ENCODE measurements at regions not wholly inside any gene's neighbourhood (a gene's known extent, or its start where the extent isn't known, plus 50 kb on each side); places are given as distances from the start of the nearest gene placed in this dataset.

GRCh38 chr14:24692382-24693352, 58.7 kb upstream of the GZMB start:
- CTCF ChIA-PET = interaction anchor here (0.6 to 1.9 kb wide), 5 partner anchors 13 to 212 kb away, joined by 3 to 7 read pairs (median 5); no protein-coding TSS in a partner anchor
- peak overlapping the region; percentile 73 for H3K27ac Mint-ChIP-seq
- H3K4me3 Mint-ChIP-seq = no peak overlapping the region
- peaks cover 3% of the 10 kb centered on the region for H3K27me3 Mint-ChIP-seq (ENCODE audit: low read depth)
- peaks cover 13% of the 10 kb centered on the region for H3K4me1 Mint-ChIP-seq (ENCODE audit: low read depth)
- DNase-seq = peak; percentile 55
- H3K36me3 Mint-ChIP-seq (ENCODE audit: low read depth) = no peaks in the 10 kb centered on the region
- intact Hi-C loops (cut with micrococcal nuclease) = loop anchor here (1.0 kb wide), 2 partner anchors 13 to 19 kb away; no protein-coding TSS in a partner anchor
- no peaks in the 10 kb centered on the region for H3K9me3 Mint-ChIP-seq

- no peak for DNase-seq
- intact Hi-C loops (cut with micrococcal nuclease) = no loop called here
- H3K9me3 Mint-ChIP-seq = no peaks in the 10 kb centered on the region
- H3K27ac Mint-ChIP-seq = no peak overlapping the region
- H3K4me3 Mint-ChIP-seq = no peak overlapping the region
- peaks cover 3% of the 10 kb centered on the region for H3K27me3 Mint-ChIP-seq (ENCODE audit: low read depth)
- no peaks in the 10 kb centered on the region for H3K36me3 Mint-ChIP-seq (ENCODE audit: low read depth)
- H3K4me1 Mint-ChIP-seq (ENCODE audit: low read depth) = peaks cover 13% of the 10 kb centered on the region
- CTCF ChIA-PET = interaction anchor here (0.8 to 1.1 kb wide), 2 partner anchors 10 to 17 kb away, joined by 3 read pairs; no protein-coding TSS in a partner anchor
These were observed 56.5 kb upstream of the GZMB start for GRCh38 chr14:24690492-24690891.

- Mint-ChIP-seq H3K27ac (no peak overlapping the region), H3K36me3 (ENCODE audit: low read depth) (no peaks in the 10 kb centered on the region), H3K4me3 (no peak overlapping the region), H3K9me3 (no peaks in the 10 kb centered on the region), H3K27me3 (ENCODE audit: low read depth) (peaks cover 3% of the 10 kb centered on the region), H3K4me1 (ENCODE audit: low read depth) (peaks cover 5% of the 10 kb centered on the region)
- CTCF ChIA-PET = interaction anchor here (1.1 kb wide), 1 partner anchor 22 kb away, joined by 5 read pairs; no protein-coding TSS in a partner anchor
- intact Hi-C loops (cut with micrococcal nuclease) = no loop called here
- no peak for DNase-seq
These were observed 54.2 kb upstream of the GZMB start for GRCh38 chr14:24688030-24688658.
